ENCODE measurements at regions not wholly inside any gene's neighbourhood (a gene's known extent, or its start where the extent isn't known, plus 50 kb on each side); places are given as distances from the start of the nearest gene placed in this dataset.

- DNase-seq (ENCODE audit: low read depth), result no peak
- no peak overlapping the region for H3K4me3 ChIP-seq (ENCODE audit: control insufficient read depth, low read depth, low read length)
- TF ChIP-seq CTCF (conservative IDR thresholded peaks at IDR 0.05; ENCODE audit: control insufficient read depth, insufficient read depth, low read depth, low read length), result no peak
These were observed 198.1 kb downstream of the CSNK1G3 start for GRCh38 chr5:123710031-123710430.

GRCh38 chr5:123709422-123709821, 197.4 kb downstream of the CSNK1G3 start:
- H3K4me3 ChIP-seq (ENCODE audit: control insufficient read depth, low read depth, low read length), result no peak overlapping the region
- no peak for DNase-seq (ENCODE audit: low read depth)
- TF ChIP-seq CTCF (conservative IDR thresholded peaks at IDR 0.05; ENCODE audit: control insufficient read depth, insufficient read depth, low read depth, low read length), result no peak

GRCh38 chr5:123708074-123708806, 196.3 kb downstream of the CSNK1G3 start:
- no peak for TF ChIP-seq CTCF (conservative IDR thresholded peaks at IDR 0.05; ENCODE audit: control insufficient read depth, insufficient read depth, low read depth, low read length)
- DNase-seq (ENCODE audit: low read depth), result peak; percentile 98
- no peak overlapping the region for H3K4me3 ChIP-seq (ENCODE audit: control insufficient read depth, low read depth, low read length)

- DNase-seq (ENCODE audit: low read depth), result no peak
- TF ChIP-seq CTCF (conservative IDR thresholded peaks at IDR 0.05; ENCODE audit: control insufficient read depth, insufficient read depth, low read depth, low read length), result no peak
These were observed 194.6 kb downstream of the CSNK1G3 start for GRCh38 chr5:123706531-123706930.

GRCh38 chr5:123705741-123706140, 193.8 kb downstream of the CSNK1G3 start:
- no peak for TF ChIP-seq CTCF (conservative IDR thresholded peaks at IDR 0.05; ENCODE audit: control insufficient read depth, insufficient read depth, low read depth, low read length)
- DNase-seq (ENCODE audit: low read depth), result peak; percentile 85
- no peak overlapping the region for H3K4me3 ChIP-seq (ENCODE audit: control insufficient read depth, low read depth, low read length)

More at GRCh38 chr5:123706531-123706930, 194.6 kb downstream of the CSNK1G3 start:
- no peak overlapping the region for H3K4me3 ChIP-seq (ENCODE audit: control insufficient read depth, low read depth, low read length)

GRCh38 chr5:123701511-123702200, 189.7 kb downstream of the CSNK1G3 start:
- no peak overlapping the region for H3K4me3 ChIP-seq (ENCODE audit: control insufficient read depth, low read depth, low read length)
- no peak for TF ChIP-seq CTCF (conservative IDR thresholded peaks at IDR 0.05; ENCODE audit: control insufficient read depth, insufficient read depth, low read depth, low read length)
- DNase-seq (ENCODE audit: low read depth), result no peak

Data from fibroblast of mammary gland (primary cell).